Bronchial epithelial cell (primary cell): ENCODE measurements at regions not wholly inside any gene's neighbourhood (a gene's known extent, or its start where the extent isn't known, plus 50 kb on each side); places are given as distances from the start of the nearest gene placed in this dataset.

Experiments used
- DNase-seq: peaks from one replicate; pipeline ENCODE4 v3.0.0-alpha.2; 2010; ENCODE audit warnings: low read depth
- FAIRE-seq: peaks from 2 replicates; lab custom pipeline; 2011; peaks lifted over from hg19 to GRCh38; lab: Jason Lieb, UNC
- H3K27me3 ChIP-seq: 2 replicates; pipeline ENCODE4 v1.5.1; 2011; ENCODE audit warnings: low read length; ENCODE audit not compliant: control insufficient read depth, insufficient read depth
- H3K36me3 ChIP-seq: 2 replicates; pipeline ENCODE4 v1.5.1; 2011; ENCODE audit warnings: low read length; ENCODE audit not compliant: control insufficient read depth, insufficient read depth
- H3K4me3 ChIP-seq: 2 replicates; pipeline ENCODE4 v1.5.1; 2011; ENCODE audit warnings: mild to moderate bottlenecking, low read depth, low read length, control low read depth
- TF ChIP-seq, protein P1 (sequence below): IDR thresholded peaks from 2 replicates; pipeline ENCODE4 v1.5.1; 2011; ENCODE audit warnings: mild to moderate bottlenecking, moderate library complexity, low read length, control low read depth, inconsistent platforms; ENCODE audit not compliant: insufficient read depth, severe bottlenecking

DNA sequence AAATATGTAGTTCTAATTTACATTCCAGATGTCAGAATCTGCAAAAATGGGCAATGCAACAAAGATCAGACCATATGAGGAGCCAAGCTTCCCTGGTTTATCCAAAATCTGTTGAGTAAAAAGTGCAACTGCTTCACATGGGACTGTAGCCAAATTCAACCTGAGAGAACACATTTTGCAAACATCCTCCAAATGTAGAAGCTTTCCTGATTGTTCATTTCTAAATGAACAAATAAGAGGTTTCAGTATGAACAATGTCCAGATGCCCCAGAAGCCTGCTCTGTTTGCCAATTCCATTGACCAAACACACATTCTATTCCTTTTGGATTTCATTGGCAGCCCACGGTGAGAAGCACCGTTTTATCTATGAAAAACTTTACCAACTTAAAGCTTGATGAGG, 117.9 kb upstream of the OSR1 start:
- H3K27me3 ChIP-seq: no peaks in the 10 kb centered on the region
- DNase-seq (no peak), FAIRE-seq (no peak)
- TF ChIP-seq, protein P1, sequence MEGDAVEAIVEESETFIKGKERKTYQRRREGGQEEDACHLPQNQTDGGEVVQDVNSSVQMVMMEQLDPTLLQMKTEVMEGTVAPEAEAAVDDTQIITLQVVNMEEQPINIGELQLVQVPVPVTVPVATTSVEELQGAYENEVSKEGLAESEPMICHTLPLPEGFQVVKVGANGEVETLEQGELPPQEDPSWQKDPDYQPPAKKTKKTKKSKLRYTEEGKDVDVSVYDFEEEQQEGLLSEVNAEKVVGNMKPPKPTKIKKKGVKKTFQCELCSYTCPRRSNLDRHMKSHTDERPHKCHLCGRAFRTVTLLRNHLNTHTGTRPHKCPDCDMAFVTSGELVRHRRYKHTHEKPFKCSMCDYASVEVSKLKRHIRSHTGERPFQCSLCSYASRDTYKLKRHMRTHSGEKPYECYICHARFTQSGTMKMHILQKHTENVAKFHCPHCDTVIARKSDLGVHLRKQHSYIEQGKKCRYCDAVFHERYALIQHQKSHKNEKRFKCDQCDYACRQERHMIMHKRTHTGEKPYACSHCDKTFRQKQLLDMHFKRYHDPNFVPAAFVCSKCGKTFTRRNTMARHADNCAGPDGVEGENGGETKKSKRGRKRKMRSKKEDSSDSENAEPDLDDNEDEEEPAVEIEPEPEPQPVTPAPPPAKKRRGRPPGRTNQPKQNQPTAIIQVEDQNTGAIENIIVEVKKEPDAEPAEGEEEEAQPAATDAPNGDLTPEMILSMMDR: no peak
- H3K4me3 ChIP-seq: no peak overlapping the region
- no peaks in the 10 kb centered on the region for H3K36me3 ChIP-seq

DNA sequence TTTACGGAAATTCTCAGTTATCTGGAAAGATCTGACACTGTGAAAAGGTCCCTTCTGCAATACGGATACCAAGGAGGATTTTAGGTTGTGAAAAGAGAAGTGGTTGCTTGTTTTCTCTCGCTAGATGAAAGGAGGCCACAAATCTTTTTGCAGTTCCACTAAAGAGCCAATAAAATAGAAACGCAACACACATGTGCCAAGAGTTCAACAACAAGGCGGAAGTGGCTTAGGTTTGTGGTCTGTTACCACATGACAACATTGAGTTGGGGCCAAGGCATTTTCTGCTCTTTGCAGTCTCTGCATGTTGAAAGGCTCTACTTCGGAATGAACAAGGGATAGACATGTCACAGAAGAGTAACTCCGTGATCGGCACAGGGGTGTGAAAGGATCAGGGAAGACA, 115.7 kb upstream of the OSR1 start:
- DNase-seq (peak; percentile 39), FAIRE-seq (peak; percentile 40)
- no peak overlapping the region for H3K4me3 ChIP-seq
- TF ChIP-seq, protein P1: no peak
- no peaks in the 10 kb centered on the region for H3K36me3 ChIP-seq
- H3K27me3 ChIP-seq: no peaks in the 10 kb centered on the region

DNA sequence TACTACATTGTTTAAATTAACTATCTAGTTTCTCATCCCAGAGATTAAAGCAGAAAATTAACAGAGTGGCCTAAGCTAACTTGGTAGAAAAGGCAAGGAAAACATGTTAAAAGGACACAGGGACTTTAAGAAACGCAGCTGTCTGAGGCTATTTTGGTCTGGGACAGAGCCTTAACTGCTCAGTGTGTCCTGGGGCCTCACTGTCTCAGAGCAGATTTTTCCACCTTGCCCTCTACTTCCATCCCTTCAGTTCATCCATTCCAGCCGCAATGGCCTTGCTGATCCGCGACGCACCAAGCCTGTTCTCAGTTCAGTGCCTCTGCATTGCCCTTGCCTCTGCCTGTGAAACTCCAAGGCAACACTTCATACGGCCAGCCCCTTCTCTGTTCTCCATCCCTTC, 114.9 kb upstream of the OSR1 start:
- no peak for DNase-seq
- no peak overlapping the region for H3K4me3 ChIP-seq
- TF ChIP-seq, protein P1: no peak
- H3K36me3 ChIP-seq: no peaks in the 10 kb centered on the region
- FAIRE-seq: no peak
- H3K27me3 ChIP-seq: no peaks in the 10 kb centered on the region

DNA sequence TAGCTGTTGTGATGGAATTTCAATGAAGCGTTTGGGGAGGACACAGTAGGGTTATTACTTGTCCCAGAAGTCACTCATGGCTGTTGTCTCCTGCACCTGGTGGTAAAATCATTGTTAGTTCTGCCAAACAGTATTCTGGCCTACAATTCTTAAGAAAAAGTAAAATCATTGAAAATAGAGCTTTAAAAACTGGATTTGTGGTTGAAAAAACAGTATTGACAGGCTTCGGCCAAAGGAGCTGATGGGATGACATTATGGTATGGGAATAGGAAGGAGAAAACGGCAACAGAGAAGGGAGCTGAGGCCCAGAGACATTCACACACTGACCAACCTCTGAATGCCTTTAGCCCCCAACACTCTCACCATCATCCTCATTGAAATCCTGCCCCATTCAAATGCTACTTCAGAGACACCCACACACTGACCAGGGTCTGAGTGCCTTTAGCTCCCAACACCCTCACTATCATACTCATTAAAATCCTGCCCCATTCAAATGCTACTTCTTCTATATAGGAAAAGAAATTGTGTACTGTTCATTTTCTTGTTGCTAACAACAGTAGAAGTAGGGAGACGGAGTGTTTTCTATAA, 114.1 kb upstream of the OSR1 start:
- Histone ChIP-seq H3K36me3 (no peaks in the 10 kb centered on the region), H3K27me3 (no peaks in the 10 kb centered on the region), H3K4me3 (no peak overlapping the region)
- TF ChIP-seq, protein P1: no peak
- DNase-seq (no peak), FAIRE-seq (no peak)

DNA sequence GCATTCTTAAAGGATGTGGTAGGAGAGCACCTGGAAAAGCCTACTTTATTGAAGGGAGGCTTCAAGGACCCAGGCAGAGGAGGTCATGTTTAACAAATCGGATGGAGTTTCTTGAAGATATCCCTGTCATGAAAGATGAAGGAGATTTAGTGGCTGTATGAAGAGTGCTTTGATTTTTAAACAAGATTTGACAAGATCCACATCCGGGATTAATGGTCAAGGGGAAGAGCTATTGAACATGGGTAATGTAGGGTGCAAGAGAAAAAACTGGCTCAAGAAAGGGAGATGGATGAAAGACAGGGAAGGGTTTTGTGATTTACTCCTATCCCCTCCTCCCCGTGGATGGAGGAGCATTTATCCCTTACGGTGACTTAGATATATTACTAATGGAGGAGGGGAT, 113.1 kb upstream of the OSR1 start:
- FAIRE-seq (no peak), DNase-seq (no peak)
- TF ChIP-seq, protein P1: no peak
- Histone ChIP-seq H3K36me3 (no peaks in the 10 kb centered on the region), H3K27me3 (no peaks in the 10 kb centered on the region), H3K4me3 (no peak overlapping the region)

DNA sequence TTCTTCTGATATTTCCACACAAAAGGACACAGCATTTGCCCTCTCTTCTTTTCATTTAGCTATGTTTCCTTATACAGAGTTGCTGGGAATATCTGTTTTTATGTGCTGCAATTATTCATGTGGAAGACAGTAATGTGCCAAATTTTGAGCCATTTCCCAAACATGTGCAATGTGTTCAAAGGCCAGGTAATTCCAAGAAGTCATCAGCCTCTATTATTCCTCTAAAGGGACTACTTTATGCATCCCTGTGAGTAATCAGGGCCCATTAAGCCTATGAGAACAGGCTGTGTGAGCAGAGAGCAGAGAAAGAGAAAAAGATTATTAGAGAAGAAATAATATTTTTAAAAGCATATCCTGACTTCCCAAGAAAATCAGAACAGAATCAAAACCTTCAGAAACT, 107.6 kb upstream of the OSR1 start:
- Histone ChIP-seq H3K27me3 (no peaks in the 10 kb centered on the region), H3K4me3 (no peak overlapping the region), H3K36me3 (no peaks in the 10 kb centered on the region)
- TF ChIP-seq, protein P1: no peak
- DNase-seq: no peak
- FAIRE-seq: no peak
